ENCODE measurements at regions not wholly inside any gene's neighbourhood (a gene's known extent, or its start where the extent isn't known, plus 50 kb on each side); places are given as distances from the start of the nearest gene placed in this dataset.

DNA sequence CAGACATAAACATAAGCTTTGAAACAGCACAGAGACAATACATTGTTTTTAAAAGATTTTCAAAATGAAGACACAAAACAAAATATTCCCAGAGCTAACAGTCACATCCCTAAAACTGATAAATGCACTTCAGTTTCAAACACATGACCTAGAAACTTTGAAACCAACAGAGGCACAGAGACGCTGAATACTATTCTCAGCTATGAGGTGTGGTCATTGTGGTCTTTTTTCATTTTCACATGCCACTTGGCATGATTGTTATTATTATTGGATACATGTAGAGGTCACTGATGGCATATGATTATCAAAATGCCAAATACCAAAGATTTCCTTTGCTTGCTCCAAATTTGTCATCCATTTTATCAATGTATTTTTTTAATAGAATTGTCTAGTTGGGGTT is 306.9 kb downstream of the QKI start:
- Histone ChIP-seq H3K79me2 (ENCODE audit: insufficient read depth, low read length) (no peaks in the 10 kb centered on the region), H3K9me3 (ENCODE audit: low read length) (no peaks in the 10 kb centered on the region), H3K4me1 (ENCODE audit: insufficient read depth, low read length) (no peaks in the 10 kb centered on the region), H3K36me3 (replicated peaks in 1 of 2; ENCODE audit: control insufficient read depth in 1 of 2, insufficient read depth in 2 of 2, low read length in 2 of 2) (no peaks in the 10 kb centered on the region), H3K9ac (ENCODE audit: insufficient read depth, low read depth, low read length) (no peak overlapping the region), H3K4me3 (replicated peaks in 1 of 3; ENCODE audit: insufficient read depth in 1 of 3, low read depth in 2 of 3, low read length in 3 of 3) (no peak overlapping the region), H2AFZ (ENCODE audit: low read length) (no peak overlapping the region), H3K4me2 (ENCODE audit: low read depth, low read length) (no peak overlapping the region), H3K27me3 (ENCODE audit: control insufficient read depth in 1 of 2, insufficient read depth in 2 of 2, low read length in 2 of 2) (peaks cover 0 to 59% of the 10 kb centered on the region in 2 experiments; a peak in 4 of 5 replicates), H3K27ac (ENCODE audit: extremely low read length, insufficient read depth, low read length) (no peak overlapping the region), H4K20me1 (ENCODE audit: insufficient read depth, low read length) (no peaks in the 10 kb centered on the region)
- CTCF ChIA-PET (ENCODE audit: low intra/inter-chr PET ratio, low total read pairs) = no interaction called here
- TF ChIP-seq SATB2 (CRISPR knock-in tag; IDR thresholded peaks at IDR 0.05) (no peak), ZNF678 (CRISPR knock-in tag; IDR thresholded peaks at IDR 0.05) (no peak), HMG20B (CRISPR knock-in tag; conservative IDR thresholded peaks at IDR 0.05) (no peak), NFAT5 (CRISPR knock-in tag; IDR thresholded peaks at IDR 0.05) (no peak)
- TF ChIP-seq, protein P1, sequence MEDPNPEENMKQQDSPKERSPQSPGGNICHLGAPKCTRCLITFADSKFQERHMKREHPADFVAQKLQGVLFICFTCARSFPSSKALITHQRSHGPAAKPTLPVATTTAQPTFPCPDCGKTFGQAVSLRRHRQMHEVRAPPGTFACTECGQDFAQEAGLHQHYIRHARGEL (CRISPR knock-in tag; IDR thresholded peaks at IDR 0.05) = no peak
- intact Hi-C loops (cut with micrococcal nuclease; ENCODE audit: unreplicated experiment) (no loop called here), in situ Hi-C loops (cut with HindIII; ENCODE audit: extremely low pct_ligation_motif_present, low pct_unique_long_range_greater_than_20kb) (no loop called here)
- FAIRE-seq = no peak
- no peak for ATAC-seq
- POLR2A ChIA-PET = no interaction called here
- BruUV-seq (replicated peaks) = no TSS peak
- no peak for DNase-seq (ENCODE audit: low spot score)
- 68% methylated on average over 1 of the region's 1 CpG for WGBS (ENCODE audit: low lambda C conversion rate)

Measured in HepG2 (cell line).